Limb (tissue), 2 donors: ENCODE measurements at regions not wholly inside any gene's neighbourhood (a gene's known extent, or its start where the extent isn't known, plus 50 kb on each side); places are given as distances from the start of the nearest gene placed in this dataset.
A peak's percentile ranks its signal among the peaks of the same experiment; 100 is the strongest.
"Not testable (repeated sequence)": the region's sequence is repeated elsewhere in the genome, so short reads cannot be mapped to it uniquely, and the experiment has no call there.

Experiments
- DNase-seq, 2 donors: peaks; one replicate each; pipeline ENCODE4 v3.0.0-alpha.2; 2016; ENCODE audit errors: extremely low spot score in 2 of 2

- no peak for DNase-seq
Measured at GRCh38 chr5:125236981-125237380, 490.5 kb upstream of the ZNF608 start.

GRCh38 chr5:125244531-125244930, 498.1 kb upstream of the ZNF608 start:
- DNase-seq = no peak

GRCh38 chr5:125245216-125245615, 498.8 kb upstream of the ZNF608 start:
- DNase-seq = no peak

- DNase-seq = no peak
Measured at GRCh38 chr5:125249400-125249799, 503.0 kb upstream of the ZNF608 start.

DNA sequence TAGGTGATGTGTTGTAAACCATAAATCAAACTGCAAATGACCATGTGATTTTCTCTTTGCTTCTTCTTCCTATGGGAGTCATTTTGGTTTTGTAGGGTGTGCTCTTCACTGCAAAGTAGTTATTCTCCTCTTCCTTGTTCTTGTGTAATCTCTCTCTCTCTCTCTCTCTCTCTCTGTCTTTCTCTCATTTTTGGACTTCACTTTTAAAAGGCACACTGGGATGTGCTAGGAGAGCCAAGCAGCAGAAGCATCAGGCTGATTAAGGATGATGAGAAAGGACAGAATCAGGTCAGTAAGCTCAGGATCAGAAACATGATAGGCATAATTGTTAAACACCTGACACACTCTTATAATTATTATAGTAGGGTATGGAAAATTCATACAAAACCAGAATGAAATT, 505.3 kb upstream of the ZNF608 start:
- no peak for DNase-seq

- DNase-seq = not testable (repeated sequence)
Measured at GRCh38 chr5:125253634-125254033, 507.2 kb upstream of the ZNF608 start.

DNA sequence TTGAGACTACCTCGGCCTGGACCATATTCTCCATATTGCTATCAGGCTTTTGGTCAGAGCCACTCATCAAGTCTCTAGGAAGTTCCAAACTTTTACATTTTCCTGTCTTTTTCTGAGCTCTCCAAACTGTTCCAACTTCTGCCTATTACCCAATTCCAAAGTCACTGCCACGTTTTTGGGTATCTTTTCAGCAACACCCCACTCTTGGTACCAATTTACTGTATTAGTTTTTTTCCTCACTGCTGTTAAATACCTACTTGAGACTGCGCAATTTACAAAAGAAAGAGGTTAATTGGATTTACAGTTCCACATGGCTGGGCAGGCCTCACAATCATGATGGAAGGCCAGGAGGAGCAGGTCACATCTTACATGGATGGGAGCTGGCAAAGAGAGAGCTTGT, 507.8 kb upstream of the ZNF608 start:
- no peak for DNase-seq

DNA sequence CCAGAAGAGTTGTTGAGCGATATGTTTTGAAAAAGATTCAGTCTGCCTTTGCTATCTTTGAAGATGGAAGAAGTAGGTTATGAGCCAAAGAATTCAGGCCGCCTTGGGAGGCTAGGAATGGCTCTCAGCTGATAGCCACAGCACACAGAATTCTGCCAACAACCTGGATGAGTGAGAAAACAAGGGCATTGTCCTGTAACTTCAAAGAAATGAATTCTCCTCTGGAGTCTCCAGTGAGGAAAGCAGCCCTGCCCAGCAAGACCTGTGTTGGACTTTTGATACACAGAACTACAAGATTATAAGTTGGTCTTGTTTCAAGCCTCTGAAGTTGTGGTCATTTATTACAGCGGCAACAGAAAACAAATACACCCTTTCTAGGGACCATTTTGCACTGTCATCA, 509.9 kb upstream of the ZNF608 start:
- no peak for DNase-seq

GRCh38 chr5:125257057-125257972, 510.9 kb upstream of the ZNF608 start:
- DNase-seq = peak in 1 of 2 donors; percentile 25

GRCh38 chr5:125257997-125258396, 511.6 kb upstream of the ZNF608 start:
- no peak for DNase-seq

DNA sequence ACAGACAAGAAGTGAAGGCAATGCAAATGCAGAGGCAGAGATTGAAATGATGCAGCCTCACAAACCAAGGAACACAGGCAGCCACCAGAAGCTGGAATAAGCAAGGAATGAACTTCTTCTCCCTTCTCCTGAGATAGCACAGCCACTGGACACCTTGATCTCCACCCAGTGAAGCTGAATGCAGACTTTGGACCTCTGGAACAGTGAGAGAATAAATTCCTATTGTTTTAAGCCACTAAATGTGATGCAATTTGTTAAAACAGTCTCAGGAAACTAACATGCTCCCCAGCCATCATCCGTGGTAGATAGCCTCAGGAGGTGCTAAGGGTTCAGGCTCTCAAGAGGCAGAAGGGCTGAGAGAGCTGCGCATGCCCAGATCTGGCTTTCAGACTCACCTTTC, 512.2 kb upstream of the ZNF608 start:
- no peak for DNase-seq

DNA sequence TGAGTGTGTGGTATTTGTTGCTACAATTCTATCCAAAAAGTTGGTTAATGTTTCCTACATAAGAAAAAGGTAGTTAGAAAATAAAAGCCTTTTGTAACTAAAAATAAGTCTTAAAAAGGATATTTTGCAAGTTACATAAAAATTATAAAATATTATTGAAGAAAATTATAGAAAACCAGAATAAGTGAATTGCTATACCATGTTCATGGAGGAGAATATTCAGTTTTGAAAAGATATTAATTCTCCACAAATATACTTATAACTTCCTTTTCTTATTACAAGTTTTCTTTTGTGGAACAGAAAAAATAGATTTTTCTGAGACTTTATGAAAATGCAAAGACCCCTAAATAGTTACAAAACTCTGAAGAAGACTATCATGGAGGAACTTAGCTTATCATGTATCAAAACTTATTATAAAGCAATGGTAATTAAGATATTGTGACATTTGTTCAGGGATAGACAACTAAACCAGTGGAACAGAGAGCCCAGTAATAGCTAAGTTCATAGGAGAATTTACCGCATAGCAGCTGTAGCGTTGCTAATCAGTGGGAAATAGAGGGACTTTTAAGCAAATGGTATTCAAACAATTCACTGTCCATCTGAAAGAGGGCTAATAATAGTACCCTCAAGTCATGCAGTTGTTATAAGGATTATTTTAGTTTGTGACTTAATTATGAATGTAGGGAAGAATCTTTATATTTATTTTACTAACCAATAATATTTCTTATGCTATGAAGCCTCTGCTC, 515.2 kb upstream of the ZNF608 start:
- DNase-seq = no peak

GRCh38 chr5:125262782-125263181, 516.3 kb upstream of the ZNF608 start:
- DNase-seq = no peak

- no peak for DNase-seq
Measured at GRCh38 chr5:125263356-125263755, 516.9 kb upstream of the ZNF608 start.

GRCh38 chr5:125266106-125266505, 519.7 kb upstream of the ZNF608 start:
- no peak for DNase-seq

DNA sequence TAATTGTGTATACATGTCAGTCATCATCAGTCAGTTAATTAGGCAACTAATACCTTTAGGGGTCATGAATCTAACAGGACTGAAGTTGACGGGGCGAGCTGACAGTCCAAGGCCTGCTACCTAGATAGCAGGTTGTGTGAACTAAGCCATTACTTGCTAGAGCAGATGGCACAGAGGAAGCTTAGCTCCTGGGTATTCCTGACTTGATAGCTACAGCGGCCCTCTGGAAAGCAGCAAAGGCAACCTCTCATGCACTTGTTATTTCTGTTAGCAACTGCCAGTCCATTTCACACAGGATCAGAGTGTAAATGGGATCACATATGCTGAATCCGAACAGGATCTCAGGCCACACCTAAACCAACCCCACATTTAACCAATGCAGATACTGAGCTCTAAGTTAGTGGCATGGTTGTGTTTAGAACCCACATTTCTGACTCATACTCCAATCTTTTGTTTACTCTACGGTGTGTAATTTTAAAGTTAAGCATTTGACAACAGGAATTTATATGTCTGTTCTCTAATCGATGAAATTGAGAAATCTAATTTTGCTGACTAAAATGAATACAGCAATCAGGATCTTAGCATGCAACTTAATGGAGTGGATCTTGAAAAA, 521.3 kb upstream of the ZNF608 start:
- no peak for DNase-seq

DNA sequence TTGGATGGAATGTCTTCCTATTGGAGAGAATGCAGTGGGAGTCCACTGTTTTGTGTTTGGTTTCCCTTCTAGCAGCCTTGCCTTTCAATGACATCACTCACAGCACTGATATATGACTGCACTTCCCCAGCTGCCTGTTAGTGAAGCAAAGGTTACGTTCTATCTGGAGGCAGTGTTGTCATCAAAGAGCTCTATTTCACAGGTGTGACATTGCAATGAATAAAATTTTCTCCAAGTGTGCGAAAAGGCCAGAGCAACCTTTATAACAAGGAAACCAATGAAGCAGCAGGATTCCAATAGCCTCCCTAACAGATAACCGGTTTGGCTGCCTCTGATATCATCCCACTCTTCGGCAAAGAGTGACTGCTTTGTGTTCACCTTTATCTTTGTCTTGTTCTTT, 523.5 kb upstream of the ZNF608 start:
- no peak for DNase-seq

- DNase-seq = no peak
Measured at GRCh38 chr5:125272357-125272756, 525.9 kb upstream of the ZNF608 start.

DNA sequence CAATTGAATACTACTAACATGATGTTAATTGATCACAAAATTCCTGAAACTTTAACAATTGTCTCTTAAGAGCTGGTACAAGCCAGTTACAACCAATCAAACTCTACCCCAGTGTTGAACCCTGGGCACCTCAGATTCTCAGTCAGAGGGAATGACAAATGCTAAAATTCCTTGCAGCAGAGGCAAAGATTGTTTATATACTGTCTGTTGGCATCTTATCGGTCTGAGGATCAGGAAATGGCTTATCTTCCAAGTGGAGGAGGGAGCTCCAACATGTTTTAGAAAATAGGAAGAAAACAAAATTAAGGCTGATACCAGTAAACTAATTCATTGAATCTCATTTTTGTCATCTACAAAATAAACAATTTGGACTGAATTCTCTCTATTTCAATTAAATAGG, 527.8 kb upstream of the ZNF608 start:
- DNase-seq = no peak

DNA sequence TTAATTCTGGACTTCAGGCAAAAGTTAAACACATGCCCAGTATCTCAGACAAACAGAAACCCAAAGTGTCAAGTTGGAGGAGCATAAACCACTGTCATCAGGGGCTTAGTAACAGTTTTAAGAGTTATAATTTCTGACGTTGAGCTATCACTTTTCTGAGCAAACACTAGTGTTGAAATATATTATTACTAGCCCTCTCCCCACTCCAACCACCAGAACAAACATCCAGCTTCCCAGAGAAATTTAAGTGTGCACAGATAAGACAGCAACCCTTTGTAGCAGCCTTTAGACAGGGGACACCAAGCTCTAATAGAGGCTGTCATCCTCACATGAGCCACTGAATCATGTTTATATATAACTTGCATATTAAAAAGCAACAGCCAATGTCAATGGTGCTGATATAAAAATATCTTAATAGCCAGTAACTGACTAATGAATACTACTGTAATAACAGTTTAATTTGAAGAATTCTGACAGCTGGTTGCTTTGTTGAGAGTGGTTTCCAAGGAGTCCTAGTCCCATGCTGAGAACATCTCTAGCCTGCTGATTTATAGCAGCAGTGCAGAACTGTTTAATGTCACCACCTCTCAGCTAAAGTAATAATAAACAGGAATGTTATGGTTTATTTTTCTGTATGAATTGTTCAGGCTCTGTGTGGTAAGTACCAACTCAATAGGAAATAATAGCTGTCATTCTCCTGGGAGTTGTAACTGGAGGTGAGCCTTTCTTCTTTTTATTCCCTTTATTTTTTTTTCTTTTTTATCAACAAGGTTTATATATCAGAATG, 528.7 kb upstream of the ZNF608 start:
- peak in 1 of 2 donors; percentile 15 for DNase-seq

DNA sequence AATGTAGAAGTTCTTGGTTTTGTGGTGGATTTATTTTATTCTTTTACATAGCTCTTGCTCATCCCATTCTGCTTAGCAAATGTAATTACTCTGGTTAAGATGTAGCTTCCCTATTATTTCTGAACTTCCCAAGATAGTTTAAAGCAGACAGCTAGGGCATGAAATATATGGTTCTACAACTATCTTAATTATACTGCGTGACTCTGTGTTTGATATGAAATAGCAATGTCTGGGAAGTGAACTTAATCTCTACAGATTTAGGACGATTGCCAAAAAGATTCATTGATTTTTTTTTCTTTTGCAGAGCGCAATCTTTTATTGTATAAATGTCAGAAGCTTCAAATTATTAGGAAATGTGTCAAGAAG, 529.3 kb upstream of the ZNF608 start:
- no peak for DNase-seq

GRCh38 chr5:125276096-125276495, 529.7 kb upstream of the ZNF608 start:
- no peak for DNase-seq
